NOMO-1 (cell line): ENCODE measurements at regions not wholly inside any gene's neighbourhood (a gene's known extent, or its start where the extent isn't known, plus 50 kb on each side); places are given as distances from the start of the nearest gene placed in this dataset.

ENCODE experiments used
- DNase-seq, 2 experiments: peaks; one replicate each; lab custom pipeline; 2025; ENCODE audit not compliant: unreplicated experiment in 2 of 2; lab: John Stamatoyannopoulos, UW

- no peak for DNase-seq
Measured at GRCh38 chr12:92007787-92008186, 137.9 kb downstream of the BTG1 start.

- DNase-seq: no peak
Measured at GRCh38 chr12:92003701-92004100, 141.9 kb downstream of the BTG1 start.

- no peak for DNase-seq
Measured at GRCh38 chr12:92002673-92003382, 142.8 kb downstream of the BTG1 start.

GRCh38 chr12:92002195-92002649, 143.4 kb downstream of the BTG1 start:
- no peak for DNase-seq

GRCh38 chr12:92000597-92000996, 145.0 kb downstream of the BTG1 start:
- DNase-seq: no peak

- DNase-seq: no peak
Measured at GRCh38 chr12:91999823-92000222, 145.8 kb downstream of the BTG1 start.

- no peak for DNase-seq
Measured at GRCh38 chr12:91998316-91998715, 147.3 kb downstream of the BTG1 start.

GRCh38 chr12:91994208-91994797, 151.3 kb downstream of the BTG1 start:
- no peak for DNase-seq

GRCh38 chr12:91993287-91994017, 152.2 kb downstream of the BTG1 start:
- DNase-seq: no peak

- DNase-seq: no peak
Measured at GRCh38 chr12:91991399-91992187, 154.1 kb downstream of the BTG1 start.

GRCh38 chr12:91990525-91990924, 155.1 kb downstream of the BTG1 start:
- DNase-seq: no peak

- no peak for DNase-seq
Measured at GRCh38 chr12:91989143-91989542, 156.5 kb downstream of the BTG1 start.

- DNase-seq: no peak
Measured at GRCh38 chr12:91988086-91988923, 157.3 kb downstream of the BTG1 start.

- DNase-seq: no peak
Measured at GRCh38 chr12:91986084-91986483, 159.6 kb downstream of the BTG1 start.

GRCh38 chr12:91985002-91985787, 160.5 kb downstream of the BTG1 start:
- no peak for DNase-seq

GRCh38 chr12:91984556-91984955, 161.1 kb downstream of the BTG1 start:
- no peak for DNase-seq

GRCh38 chr12:91983935-91984334, 161.7 kb downstream of the BTG1 start:
- no peak for DNase-seq

GRCh38 chr12:91982946-91983345, 162.7 kb downstream of the BTG1 start:
- no peak for DNase-seq

GRCh38 chr12:91980389-91980821, 165.2 kb downstream of the BTG1 start:
- DNase-seq: no peak
